ENCODE measurements at regions not wholly inside any gene's neighbourhood (a gene's known extent, or its start where the extent isn't known, plus 50 kb on each side); places are given as distances from the start of the nearest gene placed in this dataset.

DNA sequence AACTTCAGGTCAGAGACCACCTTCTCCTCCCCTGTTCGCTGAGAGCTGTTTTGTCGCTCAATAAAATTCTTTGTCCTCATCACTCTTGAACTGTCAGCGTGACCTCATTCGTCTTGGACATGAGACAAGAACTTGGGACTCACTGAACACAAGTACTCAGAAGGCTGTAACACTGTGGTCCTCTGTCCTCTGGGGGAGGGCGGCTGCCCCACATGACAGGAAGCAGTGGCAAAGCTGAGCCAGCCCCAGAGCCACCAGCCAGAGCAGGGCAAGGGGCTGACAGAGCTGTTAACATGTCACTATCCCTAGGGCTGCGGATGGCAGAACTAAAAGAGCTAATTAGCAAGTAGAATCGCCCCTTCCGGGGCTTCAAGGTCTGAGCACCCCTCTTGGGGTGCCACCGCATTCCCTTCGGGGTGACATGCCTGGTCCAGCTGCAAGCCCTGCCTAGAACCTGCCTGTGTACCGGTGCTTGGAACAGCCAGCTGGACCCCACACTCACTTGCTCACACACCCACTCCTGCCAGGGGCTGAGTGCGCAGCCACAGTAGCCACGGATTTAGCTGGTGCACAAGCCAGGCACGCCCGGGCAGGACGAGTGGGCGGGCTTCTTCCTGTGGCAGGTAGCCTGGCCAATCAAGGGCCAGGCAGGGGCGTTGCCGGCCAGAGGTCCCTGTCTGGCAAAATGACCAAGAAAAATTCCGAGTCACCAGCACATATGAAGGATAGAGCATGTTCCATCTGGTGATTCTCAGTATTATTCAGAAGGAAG, 648.6 kb upstream of the AGA start:
- 87% methylated on average over 20 of the region's 20 CpGs for WGBS
- ATAC-seq (no peak), DNase-seq (peak in 2 of 3 donors; percentile 28 to 32)
- no peaks in the 10 kb centered on the region for H3K27me3 ChIP-seq (ENCODE audit: control insufficient read depth, insufficient read depth)
- no peak overlapping the region for H3K4me3 ChIP-seq (ENCODE audit: low read length)
- H3K9me3 ChIP-seq (ENCODE audit: control insufficient read depth, low read length): no peaks in the 10 kb centered on the region
- no peaks in the 10 kb centered on the region for H3K4me1 ChIP-seq (ENCODE audit: control insufficient read depth, insufficient read depth, low read length)
- intact Hi-C loops (cut with DNase I): no loop called here
- H3K27ac ChIP-seq (ENCODE audit: low read length): no peak overlapping the region

DNA sequence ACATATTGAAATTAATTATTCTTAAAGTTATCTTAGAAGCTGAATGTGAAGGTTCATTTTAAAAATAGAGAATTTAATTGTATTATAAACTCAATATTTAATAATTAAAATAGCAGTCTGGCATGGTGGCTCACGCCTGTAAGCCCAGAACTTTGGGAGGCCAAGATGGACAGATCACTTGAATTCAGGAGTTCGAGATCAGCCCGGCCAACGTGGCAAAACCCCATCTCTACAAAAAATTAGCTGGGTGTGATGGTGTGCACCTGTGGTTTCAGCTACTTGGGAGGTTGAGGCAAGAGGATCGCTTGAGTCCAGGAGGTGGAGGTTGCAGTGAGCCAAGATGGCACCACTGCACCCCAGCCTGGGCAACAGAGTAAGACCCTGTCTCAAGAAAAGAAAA, 659.9 kb upstream of the AGA start:
- H3K4me3 ChIP-seq (ENCODE audit: low read length): no peak overlapping the region
- H3K4me1 ChIP-seq (ENCODE audit: control insufficient read depth, insufficient read depth, low read length): no peaks in the 10 kb centered on the region
- no peak overlapping the region for H3K27ac ChIP-seq (ENCODE audit: low read length)
- intact Hi-C loops (cut with DNase I): no loop called here
- ATAC-seq (no peak), DNase-seq (no peak)
- H3K9me3 ChIP-seq (ENCODE audit: control insufficient read depth, low read length): no peaks in the 10 kb centered on the region
- WGBS: 77% methylated on average over 5 of the region's 5 CpGs
- no peaks in the 10 kb centered on the region for H3K27me3 ChIP-seq (ENCODE audit: control insufficient read depth, insufficient read depth)

DNA sequence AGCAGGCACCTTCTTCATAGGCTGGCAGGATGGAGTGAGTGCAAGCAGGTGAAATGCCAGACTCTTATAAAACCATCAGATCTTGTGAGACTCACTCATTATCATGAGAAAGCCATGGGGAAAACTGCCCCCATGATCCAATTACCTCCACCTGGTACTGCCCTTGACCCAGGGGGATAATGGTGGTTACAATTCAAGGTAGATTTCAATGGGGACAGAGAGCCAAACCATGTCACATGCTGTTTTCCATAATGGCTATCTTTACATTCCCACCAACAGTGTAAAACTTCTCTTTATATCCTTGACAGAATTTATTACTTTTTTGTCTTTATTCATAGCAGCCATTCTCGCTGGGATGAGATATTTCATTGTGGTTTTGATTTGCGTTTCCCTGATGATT, 663.0 kb upstream of the AGA start:
- ATAC-seq (no peak), DNase-seq (no peak)
- no peaks in the 10 kb centered on the region for H3K9me3 ChIP-seq (ENCODE audit: control insufficient read depth, low read length)
- intact Hi-C loops (cut with DNase I): no loop called here
- no peak overlapping the region for H3K27ac ChIP-seq (ENCODE audit: low read length)
- no peak overlapping the region for H3K4me3 ChIP-seq (ENCODE audit: low read length)
- 70% methylated on average over 2 of the region's 2 CpGs for WGBS
- H3K27me3 ChIP-seq (ENCODE audit: control insufficient read depth, insufficient read depth): no peaks in the 10 kb centered on the region
- no peaks in the 10 kb centered on the region for H3K4me1 ChIP-seq (ENCODE audit: control insufficient read depth, insufficient read depth, low read length)

DNA sequence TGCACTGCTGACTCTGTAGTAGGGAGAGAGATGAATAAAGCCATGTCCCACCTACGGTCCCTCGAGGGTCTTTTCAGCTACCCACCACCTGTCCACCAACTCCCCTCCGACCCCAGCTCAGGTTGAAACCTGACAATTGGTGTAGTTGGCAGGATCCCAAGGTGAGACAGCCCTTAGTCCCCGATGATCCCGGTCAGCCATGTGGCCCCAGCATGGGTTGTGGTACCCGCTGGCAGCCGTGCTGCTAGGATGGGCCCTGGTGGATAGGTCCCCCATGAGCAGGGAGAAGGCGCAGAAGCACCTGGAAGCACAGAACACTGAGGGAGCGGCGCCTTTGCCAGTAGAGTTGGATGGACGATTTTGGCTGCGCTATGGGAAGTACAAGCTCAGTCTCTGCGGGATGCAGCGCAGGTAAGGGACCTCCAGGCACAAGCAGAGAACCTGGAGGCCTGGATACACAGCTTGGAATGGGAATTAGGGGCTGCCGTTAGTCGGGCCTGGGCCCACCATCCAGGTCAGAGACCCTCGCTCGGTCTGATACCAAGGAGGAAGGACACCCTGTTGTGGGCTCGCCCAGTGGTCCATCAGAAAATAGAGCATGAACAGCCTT, 694.6 kb upstream of the AGA start:
- no peak for ATAC-seq
- peak in 1 of 3 donors; percentile 28 for DNase-seq
- intact Hi-C loops (cut with DNase I): no loop called here
- Histone ChIP-seq H3K4me3 (ENCODE audit: low read length) (no peak overlapping the region), H3K27me3 (ENCODE audit: control insufficient read depth, insufficient read depth) (no peaks in the 10 kb centered on the region), H3K9me3 (ENCODE audit: control insufficient read depth, low read length) (no peaks in the 10 kb centered on the region), H3K27ac (ENCODE audit: low read length) (no peak overlapping the region), H3K4me1 (ENCODE audit: control insufficient read depth, insufficient read depth, low read length) (no peaks in the 10 kb centered on the region)
- 88% methylated on average over 19 of the region's 19 CpGs for WGBS

GRCh38 chr4:178137732-178138471, 695.7 kb upstream of the AGA start:
- DNase-seq (peak in 1 of 3 donors; percentile 11), ATAC-seq (no peak)
- Histone ChIP-seq H3K4me3 (ENCODE audit: low read length) (no peak overlapping the region), H3K4me1 (ENCODE audit: control insufficient read depth, insufficient read depth, low read length) (no peaks in the 10 kb centered on the region), H3K27ac (ENCODE audit: low read length) (no peak overlapping the region), H3K27me3 (ENCODE audit: control insufficient read depth, insufficient read depth) (no peaks in the 10 kb centered on the region), H3K9me3 (ENCODE audit: control insufficient read depth, low read length) (no peaks in the 10 kb centered on the region)
- intact Hi-C loops (cut with DNase I): no loop called here
- WGBS: 91% methylated on average over 22 of the region's 22 CpGs

DNA sequence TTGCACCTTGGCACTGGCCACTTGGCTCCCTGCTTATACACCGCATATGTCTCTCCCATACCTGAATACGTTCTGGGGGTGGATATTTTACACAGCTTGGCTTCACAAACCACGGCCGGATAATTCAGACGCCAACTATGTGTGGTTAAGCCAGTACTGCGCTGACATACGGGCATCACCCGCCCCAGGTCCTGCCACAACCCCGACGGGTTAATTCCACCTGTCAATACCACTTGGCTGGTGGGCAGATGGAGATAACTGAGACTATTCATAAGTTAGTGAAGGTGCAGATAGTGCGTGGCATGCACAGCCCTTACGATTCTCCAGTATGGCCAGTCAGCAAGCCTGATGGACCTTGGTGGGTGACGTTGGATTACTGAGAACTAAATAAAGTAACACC, 696.3 kb upstream of the AGA start:
- Histone ChIP-seq H3K4me1 (ENCODE audit: control insufficient read depth, insufficient read depth, low read length) (no peaks in the 10 kb centered on the region), H3K27me3 (ENCODE audit: control insufficient read depth, insufficient read depth) (no peaks in the 10 kb centered on the region), H3K27ac (ENCODE audit: low read length) (no peak overlapping the region), H3K9me3 (ENCODE audit: control insufficient read depth, low read length) (no peaks in the 10 kb centered on the region), H3K4me3 (ENCODE audit: low read length) (no peak overlapping the region)
- WGBS: 90% methylated on average over 13 of the region's 13 CpGs
- no peak for ATAC-seq
- peak in 1 of 3 donors; percentile 20 for DNase-seq
- intact Hi-C loops (cut with DNase I): no loop called here

GRCh38 chr4:178140326-178140915, 698.2 kb upstream of the AGA start:
- Histone ChIP-seq H3K9me3 (ENCODE audit: control insufficient read depth, low read length) (no peaks in the 10 kb centered on the region), H3K4me3 (ENCODE audit: low read length) (no peak overlapping the region), H3K4me1 (ENCODE audit: control insufficient read depth, insufficient read depth, low read length) (no peaks in the 10 kb centered on the region), H3K27ac (ENCODE audit: low read length) (no peak overlapping the region), H3K27me3 (ENCODE audit: control insufficient read depth, insufficient read depth) (no peaks in the 10 kb centered on the region)
- intact Hi-C loops (cut with DNase I): no loop called here
- WGBS: 94% methylated on average over 11 of the region's 11 CpGs
- peak in 1 of 3 donors; percentile 21 for DNase-seq
- peak in 1 of 2 donors; percentile 27 for ATAC-seq

DNA sequence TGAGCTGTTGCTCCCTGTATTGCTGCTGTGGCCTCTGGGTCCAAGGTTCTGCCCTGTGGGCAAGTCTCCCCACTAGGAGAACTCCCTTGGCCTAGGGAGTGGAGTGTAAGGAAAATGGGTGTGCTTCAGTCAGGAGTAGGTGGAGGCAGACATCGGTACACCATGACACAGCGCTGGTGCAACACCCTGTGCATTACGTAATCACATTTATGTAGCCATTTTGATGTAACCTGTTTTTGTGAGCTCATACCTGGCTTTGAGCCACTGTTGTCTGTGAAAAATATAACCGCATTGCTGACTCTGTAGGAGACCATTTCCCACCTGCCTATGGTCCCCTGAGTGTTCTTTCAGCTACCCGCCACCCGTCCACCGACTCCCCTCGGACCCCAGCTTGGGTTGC, 700.5 kb upstream of the AGA start:
- intact Hi-C loops (cut with DNase I): no loop called here
- Histone ChIP-seq H3K27ac (ENCODE audit: low read length) (no peak overlapping the region), H3K4me1 (ENCODE audit: control insufficient read depth, insufficient read depth, low read length) (no peaks in the 10 kb centered on the region), H3K27me3 (ENCODE audit: control insufficient read depth, insufficient read depth) (no peaks in the 10 kb centered on the region), H3K4me3 (ENCODE audit: low read length) (no peak overlapping the region), H3K9me3 (ENCODE audit: control insufficient read depth, low read length) (no peaks in the 10 kb centered on the region)
- no peak for ATAC-seq
- DNase-seq: no peak
- 88% methylated on average over 8 of the region's 8 CpGs for WGBS

GRCh38 chr4:178148106-178148505, 705.9 kb upstream of the AGA start:
- intact Hi-C loops (cut with DNase I): no loop called here
- no peak for ATAC-seq
- Histone ChIP-seq H3K27me3 (ENCODE audit: control insufficient read depth, insufficient read depth) (no peaks in the 10 kb centered on the region), H3K4me3 (ENCODE audit: low read length) (no peak overlapping the region), H3K27ac (ENCODE audit: low read length) (no peak overlapping the region), H3K4me1 (ENCODE audit: control insufficient read depth, insufficient read depth, low read length) (no peaks in the 10 kb centered on the region), H3K9me3 (ENCODE audit: control insufficient read depth, low read length) (no peaks in the 10 kb centered on the region)
- WGBS: 82% methylated on average over 2 of the region's 2 CpGs
- no peak for DNase-seq

GRCh38 chr4:178165251-178165950, 723.2 kb upstream of the AGA start:
- DNase-seq (no peak), ATAC-seq (no peak)
- Histone ChIP-seq H3K27me3 (ENCODE audit: control insufficient read depth, insufficient read depth) (no peaks in the 10 kb centered on the region), H3K27ac (ENCODE audit: low read length) (no peak overlapping the region), H3K9me3 (ENCODE audit: control insufficient read depth, low read length) (no peaks in the 10 kb centered on the region), H3K4me1 (ENCODE audit: control insufficient read depth, insufficient read depth, low read length) (no peaks in the 10 kb centered on the region), H3K4me3 (ENCODE audit: low read length) (no peak overlapping the region)
- WGBS: 73% methylated on average over 11 of the region's 11 CpGs
- intact Hi-C loops (cut with DNase I): no loop called here
